ENCODE measurements at regions not wholly inside any gene's neighbourhood (a gene's known extent, or its start where the extent isn't known, plus 50 kb on each side); places are given as distances from the start of the nearest gene placed in this dataset.

GRCh38 chr1:239572183-239572582 is 185.8 kb downstream of the CHRM3 start:
- DNase-seq (ENCODE audit: low spot score in 2 of 2) = no peak
- no peaks in the 10 kb centered on the region for H3K27me3 ChIP-seq
- no peak overlapping the region for H3K4me3 ChIP-seq
- H3K27ac ChIP-seq = no peak overlapping the region
- no peaks in the 10 kb centered on the region for H3K4me1 ChIP-seq
- no peaks in the 10 kb centered on the region for H3K9me3 ChIP-seq
- intact Hi-C loops (cut with DNase I; ENCODE audit: low total_unique reads) = no loop called here
- H3K36me3 ChIP-seq = no peaks in the 10 kb centered on the region
- TF ChIP-seq POLR2AphosphoS5 (IDR thresholded peaks at IDR 0.05) (no peak), POLR2A (IDR thresholded peaks at IDR 0.05) (no peak), CTCF (IDR thresholded peaks at IDR 0.05) (no peak)

DNA sequence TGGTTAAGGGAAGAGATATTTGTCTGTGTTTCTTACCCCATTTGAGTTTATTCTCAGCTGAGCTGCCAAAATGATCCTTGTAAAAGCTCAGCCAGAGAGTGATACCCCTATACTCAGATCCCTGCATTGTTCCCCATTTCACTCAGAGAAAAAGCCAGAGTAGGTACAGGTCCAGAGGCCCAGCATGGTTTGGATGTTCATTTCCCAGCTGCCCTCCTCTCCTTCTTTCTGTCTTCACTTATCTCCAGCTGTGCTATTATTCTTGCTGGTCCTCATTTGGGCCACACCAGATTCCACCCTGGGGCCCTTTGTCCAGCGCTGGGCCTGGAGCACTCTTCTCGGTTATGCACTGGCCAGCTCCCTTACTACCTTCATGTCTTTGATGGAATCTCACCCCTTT is 187.7 kb downstream of the CHRM3 start:
- Histone ChIP-seq H3K4me3 (no peak overlapping the region), H3K27me3 (no peaks in the 10 kb centered on the region), H3K9me3 (no peaks in the 10 kb centered on the region), H3K4me1 (no peaks in the 10 kb centered on the region), H3K36me3 (no peaks in the 10 kb centered on the region), H3K27ac (no peak overlapping the region)
- no peak for DNase-seq (ENCODE audit: low spot score in 2 of 2)
- TF ChIP-seq POLR2AphosphoS5 (IDR thresholded peaks at IDR 0.05) (no peak), POLR2A (IDR thresholded peaks at IDR 0.05) (no peak), CTCF (IDR thresholded peaks at IDR 0.05) (no peak)
- intact Hi-C loops (cut with DNase I; ENCODE audit: low total_unique reads) = no loop called here

DNA sequence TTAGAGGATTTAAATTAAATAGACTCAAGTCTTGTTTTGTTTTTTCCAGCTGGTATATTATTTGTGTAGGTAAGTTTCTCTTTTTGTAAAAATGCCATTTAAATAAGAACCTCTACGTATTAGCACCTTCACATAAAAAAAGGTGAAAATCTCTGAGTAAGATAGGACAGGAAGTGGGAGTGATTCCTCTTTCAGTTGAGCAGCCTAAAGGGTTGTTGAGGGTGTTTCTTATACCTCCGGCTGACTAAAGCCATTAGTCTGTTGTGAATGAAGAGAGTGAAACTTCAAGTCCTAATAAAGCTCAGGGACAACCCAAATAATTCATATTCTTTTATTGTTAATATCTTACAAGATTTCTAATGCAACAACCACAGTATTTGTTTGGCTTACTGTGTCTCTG is 188.7 kb downstream of the CHRM3 start:
- Histone ChIP-seq H3K27ac (no peak overlapping the region), H3K27me3 (no peaks in the 10 kb centered on the region), H3K4me3 (no peak overlapping the region), H3K36me3 (no peaks in the 10 kb centered on the region), H3K4me1 (no peaks in the 10 kb centered on the region), H3K9me3 (no peaks in the 10 kb centered on the region)
- TF ChIP-seq POLR2AphosphoS5 (IDR thresholded peaks at IDR 0.05) (no peak), POLR2A (IDR thresholded peaks at IDR 0.05) (no peak), CTCF (IDR thresholded peaks at IDR 0.05) (no peak)
- intact Hi-C loops (cut with DNase I; ENCODE audit: low total_unique reads) = no loop called here
- no peak for DNase-seq (ENCODE audit: low spot score in 2 of 2)

DNA sequence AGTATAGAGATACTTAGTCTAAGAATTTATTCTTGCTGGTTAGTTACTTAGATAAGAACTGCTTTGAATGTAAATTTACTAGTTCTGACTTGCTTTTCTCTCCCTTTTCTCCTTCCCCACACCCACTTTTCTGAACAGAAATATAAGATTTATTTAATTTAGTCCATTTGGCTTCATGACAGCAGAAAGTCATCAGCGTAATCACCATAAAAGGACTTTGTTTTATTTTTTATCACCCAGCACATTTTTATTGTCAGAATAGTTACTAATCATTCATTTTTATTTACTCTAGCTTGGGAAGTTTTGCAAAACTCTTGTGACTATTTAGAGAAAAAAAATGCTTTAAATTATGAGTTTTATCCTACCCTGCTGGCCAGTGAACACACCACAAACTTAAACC is 197.2 kb downstream of the CHRM3 start:
- Histone ChIP-seq H3K9me3 (no peaks in the 10 kb centered on the region), H3K4me3 (no peak overlapping the region), H3K27ac (no peak overlapping the region), H3K36me3 (no peaks in the 10 kb centered on the region), H3K4me1 (no peaks in the 10 kb centered on the region), H3K27me3 (no peaks in the 10 kb centered on the region)
- intact Hi-C loops (cut with DNase I; ENCODE audit: low total_unique reads) = no loop called here
- DNase-seq (ENCODE audit: low spot score in 2 of 2) = no peak
- TF ChIP-seq POLR2A (IDR thresholded peaks at IDR 0.05) (no peak), CTCF (IDR thresholded peaks at IDR 0.05) (no peak), POLR2AphosphoS5 (IDR thresholded peaks at IDR 0.05) (no peak)

DNA sequence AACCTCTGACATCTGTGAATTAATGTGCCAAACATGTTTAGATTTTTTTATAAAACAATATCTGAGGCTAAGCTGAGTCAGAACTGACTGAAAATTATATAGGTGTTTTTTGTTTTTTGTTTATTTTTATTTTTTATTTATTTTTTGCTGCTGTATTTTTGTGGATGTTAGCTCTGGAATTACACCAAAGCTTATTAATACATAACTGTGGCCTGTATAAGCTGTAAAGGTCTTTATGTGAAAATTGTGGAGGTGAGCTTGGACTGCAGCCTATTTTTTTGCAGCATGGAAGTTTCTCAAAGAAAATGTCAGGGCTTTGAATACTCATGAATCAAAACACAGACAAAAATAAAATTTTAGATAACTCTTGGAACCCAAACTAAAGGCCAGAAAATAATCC is 199.8 kb downstream of the CHRM3 start:
- intact Hi-C loops (cut with DNase I; ENCODE audit: low total_unique reads) = loop anchor here (5.0 kb wide), 1 partner anchor 1099 kb away; no protein-coding TSS in a partner anchor
- DNase-seq (ENCODE audit: low spot score in 2 of 2) = no peak
- TF ChIP-seq POLR2AphosphoS5 (IDR thresholded peaks at IDR 0.05) (no peak), CTCF (IDR thresholded peaks at IDR 0.05) (no peak), POLR2A (IDR thresholded peaks at IDR 0.05) (no peak)
- Histone ChIP-seq H3K36me3 (no peaks in the 10 kb centered on the region), H3K4me3 (no peak overlapping the region), H3K27ac (no peak overlapping the region), H3K27me3 (no peaks in the 10 kb centered on the region), H3K9me3 (no peaks in the 10 kb centered on the region), H3K4me1 (no peaks in the 10 kb centered on the region)

Measured in breast epithelium (tissue), 4 donors.